Lung (tissue), 11 donors: ENCODE measurements at regions not wholly inside any gene's neighbourhood (a gene's known extent, or its start where the extent isn't known, plus 50 kb on each side); places are given as distances from the start of the nearest gene placed in this dataset.
"Not testable (repeated sequence)": the region's sequence is repeated elsewhere in the genome, so short reads cannot be mapped to it uniquely, and the experiment has no call there.

Experiments used
- ATAC-seq: fragments of 200-7000 bp; cut with Tn5 transposase; one replicate; pipeline ENCODE4 v1.9.1; 2020; ENCODE audit warnings: moderate number of reproducible peaks; ENCODE audit not compliant: insufficient read depth, low FRiP score
- DNase-seq, 3 donors: peaks; one replicate each; pipeline ENCODE4 v3.0.0-alpha.2; 2013 to 2017
- H3K27ac ChIP-seq, 2 donors: one replicate each; pipeline ENCODE4 v1.5.1; 2013; ENCODE audit warnings: mild to moderate bottlenecking in 2 of 2, moderate library complexity in 2 of 2, control low read depth in 1 of 2, inconsistent platforms in 1 of 2, low read depth in 1 of 2, low read length in 1 of 2
- H3K27me3 ChIP-seq, 3 donors: one replicate each; pipeline ENCODE4 v1.5.1; 2013; ENCODE audit warnings: low read length in 2 of 3; ENCODE audit not compliant: control insufficient read depth in 3 of 3, insufficient read depth in 3 of 3
- H3K36me3 ChIP-seq, 4 donors: one replicate each; pipeline ENCODE4 v1.5.1; 2013; ENCODE audit warnings: low read length in 4 of 4, mild to moderate bottlenecking in 1 of 4, moderate library complexity in 1 of 4; ENCODE audit not compliant: control insufficient read depth in 4 of 4, insufficient read depth in 4 of 4
- H3K4me1 ChIP-seq, 5 donors: one replicate each; pipeline ENCODE4 v1.5.1; 2013; ENCODE audit warnings: low read length in 5 of 5, mild to moderate bottlenecking in 2 of 5, moderate library complexity in 1 of 5; ENCODE audit not compliant: control insufficient read depth in 5 of 5, insufficient read depth in 5 of 5
- H3K4me3 ChIP-seq: one replicate; pipeline ENCODE4 v1.5.1; 2013; ENCODE audit warnings: mild to moderate bottlenecking, control low read depth, moderate library complexity
- H3K9ac ChIP-seq, 2 donors: one replicate each; pipeline ENCODE4 v1.5.1; 2013; ENCODE audit warnings: low read length in 2 of 2, control low read depth in 1 of 2; ENCODE audit not compliant: insufficient read depth in 1 of 2
- H3K9me3 ChIP-seq, 4 donors: one replicate each; pipeline ENCODE4 v1.5.1; 2013; ENCODE audit warnings: low read length in 3 of 4, mild to moderate bottlenecking in 1 of 4, moderate library complexity in 1 of 4; ENCODE audit not compliant: control insufficient read depth in 4 of 4, insufficient read depth in 3 of 4
- CTCF ChIP-seq: IDR thresholded peaks from 2 replicates; pipeline ENCODE4 v1.5.1; 2012; ENCODE audit warnings: mild to moderate bottlenecking; ENCODE audit errors: control extremely low read depth, extremely low read depth
- WGBS, 2 donors: extraction: QIAGEN DNeasy Blood & Tissue Kit; methylation state at CpG; one replicate each; pipeline ENCODE4 v1.1.7; 2013; 5-methylcytosine and 5-hydroxymethylcytosine counted together
- donor health status: control.
- donor health status: control.
- donor health status: Bipolar disorder and iron deficiency.
- donor health status: healthy.
- donor health status: DM: yes; HTN: yes; CAD: no.

- H3K27me3 ChIP-seq: no peaks in the 10 kb centered on the region
- TF ChIP-seq CTCF: no peak
- DNase-seq (no peak), ATAC-seq (no peak)
- no peaks in the 10 kb centered on the region for H3K36me3 ChIP-seq
- WGBS, 2 donors: 79 to 86% methylated on average over 4 of the region's 4 CpGs
- no peak overlapping the region for H3K9ac ChIP-seq
- no peak overlapping the region for H3K27ac ChIP-seq
- H3K9me3 ChIP-seq: no peaks in the 10 kb centered on the region
- H3K4me3 ChIP-seq: no peak overlapping the region
- H3K4me1 ChIP-seq: no peaks in the 10 kb centered on the region
Measured at GRCh38 chr9:102941868-102942267, 53.3 kb upstream of the CYLC2 start.

DNA sequence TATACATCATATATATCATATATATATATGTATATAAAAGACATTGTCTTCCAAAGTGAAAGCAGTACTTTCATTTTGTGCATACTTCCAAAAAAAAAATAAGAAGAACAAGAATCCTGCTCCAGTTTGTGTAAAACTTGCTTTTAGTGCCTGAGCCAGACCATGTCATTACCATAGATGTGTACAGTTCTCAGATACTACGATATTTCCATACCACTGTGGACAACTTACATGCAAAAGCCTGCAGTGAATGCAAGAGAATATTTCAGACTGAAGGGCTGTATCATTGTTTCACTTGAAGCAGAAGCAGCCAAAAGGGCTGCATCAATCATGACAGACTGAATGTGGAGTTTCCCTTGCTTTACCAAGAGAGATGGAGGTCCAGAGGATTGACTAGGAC is 72.6 kb upstream of the CYLC2 start:
- TF ChIP-seq CTCF: no peak
- Histone ChIP-seq H3K9ac (no peak overlapping the region), H3K27me3 (no peaks in the 10 kb centered on the region), H3K9me3 (no peaks in the 10 kb centered on the region), H3K27ac (no peak overlapping the region), H3K4me1 (no peaks in the 10 kb centered on the region), H3K4me3 (no peak overlapping the region), H3K36me3 (no peaks in the 10 kb centered on the region)
- DNase-seq (no peak), ATAC-seq (no peak)
- WGBS, 2 donors: 76 to 86% methylated on average over 1 of the region's 1 CpG

DNA sequence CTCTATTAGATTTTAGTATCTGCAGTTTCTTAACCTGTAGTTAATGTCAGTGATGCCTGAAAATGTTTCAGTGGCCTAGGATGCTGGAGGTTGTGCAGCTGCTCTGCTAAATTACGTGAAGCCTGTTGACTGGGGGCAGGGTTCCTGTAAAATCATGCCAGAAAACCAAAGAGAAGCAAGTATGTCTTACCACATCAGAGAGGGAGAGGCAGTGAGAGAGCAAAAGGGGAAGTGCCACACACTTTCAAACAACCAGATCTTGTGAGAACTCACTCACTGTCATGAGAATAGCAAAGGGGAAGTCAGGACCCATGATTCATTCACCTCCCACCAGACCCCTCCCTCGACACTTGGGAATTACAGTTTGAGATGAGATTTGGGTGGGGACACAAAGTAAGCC is 83.9 kb upstream of the CYLC2 start:
- Histone ChIP-seq H3K9me3 (no peaks in the 10 kb centered on the region), H3K27ac (no peak overlapping the region), H3K4me3 (no peak overlapping the region), H3K36me3 (no peaks in the 10 kb centered on the region), H3K9ac (no peak overlapping the region), H3K27me3 (no peaks in the 10 kb centered on the region), H3K4me1 (no peaks in the 10 kb centered on the region)
- ATAC-seq: no peak
- WGBS, 2 donors: 33 to 36% methylated on average over 2 of the region's 2 CpGs
- TF ChIP-seq CTCF: no peak
- DNase-seq: no peak

DNA sequence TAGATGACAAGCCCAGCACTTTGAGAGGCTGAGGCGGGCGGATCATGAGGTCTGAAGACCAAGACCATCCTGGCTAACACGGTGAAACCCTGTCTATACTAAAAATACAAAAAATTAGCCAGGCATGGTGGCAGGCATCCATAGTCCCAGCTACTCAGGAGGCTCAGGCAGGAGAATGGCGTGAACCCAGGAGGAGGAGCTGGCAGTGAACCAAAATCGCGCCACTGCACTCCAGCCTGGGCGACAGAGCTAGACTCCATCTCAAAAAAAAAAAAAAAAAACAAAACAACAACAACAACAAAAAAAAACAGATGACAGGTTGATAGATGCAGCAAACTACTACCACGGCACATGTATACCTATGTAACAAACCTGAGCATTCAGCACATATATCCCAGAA is 89.3 kb upstream of the CYLC2 start:
- H3K4me1 ChIP-seq, H3K4me3 ChIP-seq, H3K36me3 ChIP-seq, H3K27ac ChIP-seq, H3K9ac ChIP-seq, ATAC-seq, H3K9me3 ChIP-seq, H3K27me3 ChIP-seq, DNase-seq: not testable (repeated sequence)
- WGBS, 2 donors: 91 to 94% methylated on average over 8 of the region's 8 CpGs
